Mammary epithelial cell (primary cell): ENCODE measurements at regions not wholly inside any gene's neighbourhood (a gene's known extent, or its start where the extent isn't known, plus 50 kb on each side); places are given as distances from the start of the nearest gene placed in this dataset.

Experiments
- EZH2 ChIP-seq: IDR thresholded peaks from 2 replicates; pipeline ENCODE4 v1.6.1; 2012; ENCODE audit warnings: low read length, inconsistent platforms, borderline replicate concordance
- TF ChIP-seq, protein P1 (sequence below), 2 donors: IDR thresholded peaks in 1 of 2; conservative IDR thresholded peaks in 1 of 2; 2 replicates each; pipeline ENCODE4 v1.5.1; 2011 to 2012; ENCODE audit warnings: inconsistent platforms in 2 of 2, low read length in 2 of 2, mild to moderate bottlenecking in 2 of 2, control low read depth in 1 of 2, low read depth in 1 of 2; ENCODE audit not compliant: insufficient read depth in 1 of 2; ENCODE audit errors: extremely low read depth in 1 of 2

GRCh38 chr3:182516597-182517336 is 276.5 kb upstream of the ATP11B start:
- TF ChIP-seq, protein P1, sequence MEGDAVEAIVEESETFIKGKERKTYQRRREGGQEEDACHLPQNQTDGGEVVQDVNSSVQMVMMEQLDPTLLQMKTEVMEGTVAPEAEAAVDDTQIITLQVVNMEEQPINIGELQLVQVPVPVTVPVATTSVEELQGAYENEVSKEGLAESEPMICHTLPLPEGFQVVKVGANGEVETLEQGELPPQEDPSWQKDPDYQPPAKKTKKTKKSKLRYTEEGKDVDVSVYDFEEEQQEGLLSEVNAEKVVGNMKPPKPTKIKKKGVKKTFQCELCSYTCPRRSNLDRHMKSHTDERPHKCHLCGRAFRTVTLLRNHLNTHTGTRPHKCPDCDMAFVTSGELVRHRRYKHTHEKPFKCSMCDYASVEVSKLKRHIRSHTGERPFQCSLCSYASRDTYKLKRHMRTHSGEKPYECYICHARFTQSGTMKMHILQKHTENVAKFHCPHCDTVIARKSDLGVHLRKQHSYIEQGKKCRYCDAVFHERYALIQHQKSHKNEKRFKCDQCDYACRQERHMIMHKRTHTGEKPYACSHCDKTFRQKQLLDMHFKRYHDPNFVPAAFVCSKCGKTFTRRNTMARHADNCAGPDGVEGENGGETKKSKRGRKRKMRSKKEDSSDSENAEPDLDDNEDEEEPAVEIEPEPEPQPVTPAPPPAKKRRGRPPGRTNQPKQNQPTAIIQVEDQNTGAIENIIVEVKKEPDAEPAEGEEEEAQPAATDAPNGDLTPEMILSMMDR (conservative IDR thresholded peaks at IDR 0.05 in 1 of 2, IDR thresholded peaks at IDR 0.05 in 1 of 2; ENCODE audit: extremely low read depth in 1 of 2, insufficient read depth in 1 of 2, low read depth in 1 of 2, low read length in 2 of 2) = no peak
- no peak for TF ChIP-seq EZH2
